ENCODE measurements at regions not wholly inside any gene's neighbourhood (a gene's known extent, or its start where the extent isn't known, plus 50 kb on each side); places are given as distances from the start of the nearest gene placed in this dataset.
A peak's percentile ranks its signal among the peaks of the same experiment; 100 is the strongest.

- H3K4me3 ChIP-seq (ENCODE audit: low read depth, low read length), result no peak overlapping the region
- TF ChIP-seq, protein P1, sequence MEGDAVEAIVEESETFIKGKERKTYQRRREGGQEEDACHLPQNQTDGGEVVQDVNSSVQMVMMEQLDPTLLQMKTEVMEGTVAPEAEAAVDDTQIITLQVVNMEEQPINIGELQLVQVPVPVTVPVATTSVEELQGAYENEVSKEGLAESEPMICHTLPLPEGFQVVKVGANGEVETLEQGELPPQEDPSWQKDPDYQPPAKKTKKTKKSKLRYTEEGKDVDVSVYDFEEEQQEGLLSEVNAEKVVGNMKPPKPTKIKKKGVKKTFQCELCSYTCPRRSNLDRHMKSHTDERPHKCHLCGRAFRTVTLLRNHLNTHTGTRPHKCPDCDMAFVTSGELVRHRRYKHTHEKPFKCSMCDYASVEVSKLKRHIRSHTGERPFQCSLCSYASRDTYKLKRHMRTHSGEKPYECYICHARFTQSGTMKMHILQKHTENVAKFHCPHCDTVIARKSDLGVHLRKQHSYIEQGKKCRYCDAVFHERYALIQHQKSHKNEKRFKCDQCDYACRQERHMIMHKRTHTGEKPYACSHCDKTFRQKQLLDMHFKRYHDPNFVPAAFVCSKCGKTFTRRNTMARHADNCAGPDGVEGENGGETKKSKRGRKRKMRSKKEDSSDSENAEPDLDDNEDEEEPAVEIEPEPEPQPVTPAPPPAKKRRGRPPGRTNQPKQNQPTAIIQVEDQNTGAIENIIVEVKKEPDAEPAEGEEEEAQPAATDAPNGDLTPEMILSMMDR (IDR thresholded peaks at IDR 0.05; ENCODE audit: borderline replicate concordance, insufficient read depth, low read depth, low read length), result no peak
Observed at GRCh38 chr11:32312206-32312817, 123.0 kb downstream of the WT1 start.

GRCh38 chr11:32312865-32313403, 122.4 kb downstream of the WT1 start:
- TF ChIP-seq, protein P1 (IDR thresholded peaks at IDR 0.05; ENCODE audit: borderline replicate concordance, insufficient read depth, low read depth, low read length), result peak; percentile 45; the same call in 1 of the 2 replicates
- no peak overlapping the region for H3K4me3 ChIP-seq (ENCODE audit: low read depth, low read length)

DNA sequence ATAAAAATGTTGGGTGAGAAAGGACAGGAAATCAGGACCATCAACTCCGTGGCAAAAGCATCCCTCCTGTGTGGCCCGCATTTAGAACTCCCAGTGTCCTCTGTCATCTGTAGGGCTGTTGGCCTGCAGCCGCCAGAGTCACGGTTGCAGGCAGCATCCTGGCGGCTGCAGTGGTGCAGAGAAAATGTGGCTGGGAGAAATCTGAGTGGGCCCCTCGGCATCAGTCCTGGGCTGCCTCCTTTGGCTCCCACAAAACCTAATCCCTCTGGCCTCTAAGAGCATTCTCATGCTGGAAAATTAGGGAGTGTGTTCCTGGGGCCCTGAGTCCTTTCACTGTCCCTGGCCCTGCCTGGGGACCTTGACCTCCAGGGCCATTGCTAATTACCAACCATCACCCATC, 121.9 kb downstream of the WT1 start:
- H3K4me3 ChIP-seq (ENCODE audit: low read depth, low read length), result no peak overlapping the region
- TF ChIP-seq, protein P1 (IDR thresholded peaks at IDR 0.05; ENCODE audit: borderline replicate concordance, insufficient read depth, low read depth, low read length), result no peak

GRCh38 chr11:32315121-32315520, 120.2 kb downstream of the WT1 start:
- TF ChIP-seq, protein P1 (IDR thresholded peaks at IDR 0.05; ENCODE audit: borderline replicate concordance, insufficient read depth, low read depth, low read length), result no peak
- no peak overlapping the region for H3K4me3 ChIP-seq (ENCODE audit: low read depth, low read length)

DNA sequence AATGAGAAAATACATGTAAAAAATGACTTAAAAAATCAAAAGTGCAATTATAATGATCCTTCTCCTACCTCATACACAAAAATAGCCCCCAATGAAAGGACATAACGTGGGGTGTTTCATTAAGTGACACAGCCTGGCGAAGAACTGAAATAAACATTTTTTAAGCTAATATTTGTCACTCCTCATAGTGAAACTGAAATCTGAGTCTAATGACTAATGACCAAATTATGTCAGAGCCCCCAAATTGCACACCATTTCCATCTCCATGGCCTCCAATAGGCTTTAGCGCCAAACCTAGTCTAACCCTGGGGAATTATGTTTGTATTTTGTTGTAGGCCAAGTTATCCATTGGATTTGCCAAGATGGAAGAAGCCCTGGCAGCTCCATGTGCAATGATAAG, 119.1 kb downstream of the WT1 start:
- TF ChIP-seq, protein P1 (IDR thresholded peaks at IDR 0.05; ENCODE audit: borderline replicate concordance, insufficient read depth, low read depth, low read length), result no peak

DNA sequence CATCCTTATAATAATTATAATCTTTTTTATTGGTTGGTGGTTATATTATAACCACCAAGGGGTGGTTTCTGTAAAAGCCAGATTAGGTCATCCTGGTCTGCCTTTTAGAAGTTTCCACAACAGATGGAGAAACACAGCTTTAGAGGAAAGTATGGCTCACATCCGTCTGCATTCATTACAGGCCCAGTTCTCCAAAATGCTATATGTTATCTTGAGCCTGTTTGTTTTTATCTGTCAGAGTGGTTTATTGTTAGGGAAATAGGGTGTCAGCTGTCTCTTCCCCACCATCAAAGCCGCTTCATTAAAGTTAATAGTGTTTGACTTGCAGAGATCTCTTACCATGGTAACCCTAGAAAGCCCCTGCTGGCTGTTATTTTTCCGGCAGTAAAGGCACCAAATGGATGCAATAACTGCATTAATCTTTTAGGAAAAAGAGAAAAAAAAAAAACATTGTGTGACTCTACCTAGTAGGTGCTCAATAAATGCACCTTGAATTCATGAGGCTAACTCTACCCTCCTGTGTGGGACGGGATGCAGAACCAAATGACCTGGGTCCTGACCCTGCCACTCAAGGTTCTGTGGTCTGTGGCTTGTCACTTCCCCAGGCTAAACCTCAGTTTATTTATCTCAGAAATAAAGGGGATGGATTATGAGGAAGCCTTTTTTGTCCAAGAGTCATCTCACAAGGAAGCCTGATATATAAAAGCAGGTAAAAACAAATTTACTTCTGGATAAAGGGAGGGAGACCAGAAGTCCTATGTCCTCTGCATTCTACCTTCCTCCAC, 118.3 kb downstream of the WT1 start:
- TF ChIP-seq, protein P1 (IDR thresholded peaks at IDR 0.05; ENCODE audit: borderline replicate concordance, insufficient read depth, low read depth, low read length), result no peak
- H3K4me3 ChIP-seq (ENCODE audit: low read depth, low read length), result no peak overlapping the region

More for the DNA sequence above, 119.1 kb downstream of the WT1 start:
- no peak overlapping the region for H3K4me3 ChIP-seq (ENCODE audit: low read depth, low read length)
